ENCODE measurements at regions not wholly inside any gene's neighbourhood (a gene's known extent, or its start where the extent isn't known, plus 50 kb on each side); places are given as distances from the start of the nearest gene placed in this dataset.

GRCh38 chr2:140063356-140063755 is 1283.2 kb upstream of the NXPH2 start:
- TF ChIP-seq CTCF (IDR thresholded peaks at IDR 0.05; ENCODE audit: low read depth, low read length, missing input control) (no peak), REST (IDR thresholded peaks at IDR 0.05) (no peak), SP1 (IDR thresholded peaks at IDR 0.05) (no peak), MAX (IDR thresholded peaks at IDR 0.05) (no peak)

Data from liver (tissue), 3 donors.